T-helper 1 cell (primary cell): ENCODE measurements at regions not wholly inside any gene's neighbourhood (a gene's known extent, or its start where the extent isn't known, plus 50 kb on each side); places are given as distances from the start of the nearest gene placed in this dataset.

Experiments
- DNase-seq, 5 donors: peaks; one replicate each; pipeline ENCODE4 v3.0.0-alpha.2; 2012 to 2020

GRCh38 chr4:145427991-145428390, 53.7 kb upstream of the SMAD1 start:
- no peak for DNase-seq

DNA sequence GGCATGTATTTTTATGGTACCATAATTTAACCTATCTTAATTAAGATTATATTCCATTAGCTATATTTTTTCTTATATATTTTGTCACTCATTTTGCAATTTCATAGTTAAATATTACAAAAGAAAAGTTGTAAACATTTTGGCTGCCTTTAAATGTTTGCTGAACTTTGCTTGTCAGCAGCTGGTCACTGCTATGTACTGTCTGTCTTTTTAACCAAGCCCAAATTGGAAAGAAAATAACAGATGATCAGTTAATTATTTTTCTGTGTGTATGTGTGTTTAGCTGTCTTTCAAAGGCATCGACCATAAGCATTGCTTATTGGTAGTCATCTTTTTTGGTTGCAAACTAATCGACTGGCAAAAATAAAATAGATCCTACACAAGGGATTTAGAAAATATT, 54.4 kb upstream of the SMAD1 start:
- DNase-seq = no peak

GRCh38 chr4:145423017-145423708, 58.5 kb upstream of the SMAD1 start:
- no peak for DNase-seq

DNA sequence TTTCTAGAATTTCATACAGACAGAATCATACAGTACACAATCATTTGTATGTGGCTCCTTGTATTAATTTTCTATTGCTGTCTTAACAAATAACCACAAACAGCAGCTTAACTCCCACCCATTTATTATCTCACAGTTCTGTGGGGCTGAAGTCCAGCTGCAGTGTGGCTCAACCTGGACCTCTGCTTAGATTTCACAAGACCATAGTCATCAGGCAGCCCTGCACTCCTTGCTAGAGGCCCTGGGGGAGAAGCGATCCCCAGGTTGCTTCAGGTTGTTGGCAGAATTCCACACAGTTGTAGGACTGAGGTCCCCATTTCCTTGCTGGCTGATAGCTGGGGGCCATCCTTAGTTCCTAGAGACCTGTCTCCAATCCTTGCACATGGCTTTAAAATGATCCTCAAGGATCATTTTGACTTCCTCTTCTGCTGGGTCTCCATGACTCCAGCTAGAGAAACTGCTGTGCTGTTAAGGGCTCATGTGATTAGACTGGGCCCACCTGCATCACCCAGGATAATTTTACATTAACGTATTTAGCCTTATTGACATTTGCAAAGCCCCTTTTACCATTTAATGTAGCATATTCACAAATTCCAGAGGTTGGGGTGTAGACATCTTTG, 60.9 kb upstream of the SMAD1 start:
- DNase-seq = no peak

- DNase-seq = no peak
Measured at GRCh38 chr4:145418739-145419138, 62.9 kb upstream of the SMAD1 start.

DNA sequence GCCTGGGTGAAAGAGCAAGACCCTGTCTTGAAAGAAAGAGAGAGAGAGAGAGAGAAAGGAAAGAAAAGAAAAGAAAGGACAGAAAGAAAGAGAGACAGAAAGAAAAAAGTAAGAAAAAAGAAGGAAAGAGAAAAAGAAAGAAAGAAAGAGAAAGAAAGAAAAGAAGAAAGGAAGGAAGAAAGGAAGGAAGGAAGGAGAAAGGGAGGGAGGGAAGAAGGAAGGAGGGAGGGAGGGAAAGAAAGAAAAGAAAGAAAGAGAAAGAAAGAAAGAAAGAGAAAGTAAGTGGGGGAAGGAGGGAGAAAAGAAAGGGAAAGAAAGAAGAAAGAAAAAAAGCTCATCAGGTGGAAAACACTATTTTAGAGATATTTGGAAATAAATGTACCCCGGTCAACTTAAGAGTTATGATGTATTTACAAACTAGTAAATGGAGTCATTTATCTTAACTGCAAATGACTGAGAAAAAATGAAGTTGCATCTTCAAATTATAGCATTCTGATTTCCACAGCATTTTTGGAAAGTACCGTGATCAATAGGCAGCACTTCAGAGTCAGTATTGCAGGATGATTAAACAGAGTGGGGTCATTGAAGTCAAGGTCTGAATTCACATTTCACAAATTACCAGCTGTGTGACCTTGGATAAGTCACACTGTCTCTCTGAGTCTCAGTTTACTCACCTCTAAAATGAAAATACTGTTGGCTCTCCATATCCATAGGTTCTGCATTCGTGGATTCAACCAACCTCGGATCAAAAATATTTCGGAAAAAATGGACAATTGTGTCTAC, 64.1 kb upstream of the SMAD1 start:
- DNase-seq = no peak

DNA sequence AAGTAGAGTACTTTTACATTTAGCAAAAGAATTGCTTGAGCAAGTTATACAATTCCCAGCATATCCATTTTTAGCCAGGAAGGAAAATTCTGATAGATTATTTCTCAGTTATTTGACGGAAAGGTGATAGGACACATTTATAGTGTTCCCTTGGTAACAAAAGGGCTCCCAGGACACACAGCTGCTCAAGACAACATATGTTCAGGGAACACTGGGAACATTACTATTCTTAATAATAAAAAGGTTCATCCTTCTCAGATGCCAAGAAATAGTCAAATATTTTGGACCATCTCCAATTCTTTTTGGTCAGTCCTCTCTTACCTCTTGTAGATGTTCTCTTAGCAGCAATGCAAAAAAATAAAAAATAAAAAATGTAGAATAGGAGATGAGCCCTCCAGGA, 66.8 kb upstream of the SMAD1 start:
- DNase-seq = no peak

DNA sequence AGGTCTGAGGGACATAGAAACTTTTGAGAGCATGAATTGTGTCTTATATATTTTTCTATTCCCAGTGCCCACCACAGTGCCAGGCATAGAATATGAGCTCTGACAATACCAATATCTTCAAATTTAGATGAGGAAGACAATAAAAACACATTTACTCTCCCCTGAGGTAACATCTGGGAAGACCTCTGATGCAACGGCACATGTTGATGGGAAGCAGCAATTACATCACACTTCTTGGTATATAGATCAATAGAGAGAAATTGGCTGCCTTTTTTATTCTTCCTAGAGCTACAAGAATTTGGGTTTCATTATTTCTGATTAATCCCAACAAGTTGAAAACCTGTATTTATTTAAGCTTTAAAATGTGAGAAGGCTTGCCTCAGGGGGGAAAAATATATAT, 67.4 kb upstream of the SMAD1 start:
- no peak for DNase-seq

DNA sequence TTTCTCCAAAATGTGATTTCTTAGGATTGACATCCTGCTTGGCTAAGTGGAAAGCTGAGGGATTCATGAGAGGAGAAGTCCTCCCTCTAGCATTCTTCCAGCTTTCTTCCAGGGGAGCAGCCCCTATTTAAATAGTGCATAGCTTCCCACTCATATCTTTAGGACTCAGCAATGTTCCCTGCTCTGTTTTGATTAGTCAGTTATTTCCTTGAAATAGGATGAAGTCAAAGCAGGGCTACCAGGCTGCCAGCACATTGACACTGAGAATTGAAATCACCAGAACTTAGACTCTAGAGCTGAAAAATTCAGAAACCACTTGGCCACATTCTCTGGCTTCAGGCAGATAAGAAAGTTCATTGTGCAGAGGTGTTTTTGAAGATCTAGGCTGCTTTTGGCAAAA, 74.7 kb upstream of the SMAD1 start:
- DNase-seq = no peak

DNA sequence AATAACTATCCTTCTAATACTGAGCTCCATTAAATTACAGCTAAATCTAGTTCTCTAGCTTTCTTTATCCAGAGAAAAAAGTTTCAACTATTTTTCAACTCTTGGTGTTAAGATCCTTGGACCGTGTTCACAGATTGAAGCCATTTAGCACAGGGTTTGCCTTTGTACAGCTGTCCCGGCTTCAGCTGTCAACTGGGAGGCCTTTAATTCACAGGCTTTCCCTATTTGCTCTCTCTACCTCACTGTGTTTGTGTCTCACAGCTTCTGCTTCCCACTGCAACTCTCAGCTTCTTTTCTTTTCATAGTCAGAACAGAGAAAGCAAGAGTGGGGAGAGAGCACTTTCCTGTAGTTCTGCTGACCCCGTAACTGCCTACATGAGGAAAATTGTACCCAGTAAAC, 76.9 kb upstream of the SMAD1 start:
- no peak for DNase-seq

GRCh38 chr4:145396581-145396980, 85.1 kb upstream of the SMAD1 start:
- DNase-seq = no peak

- no peak for DNase-seq
Measured at GRCh38 chr4:145390571-145390970, 91.1 kb upstream of the SMAD1 start.

DNA sequence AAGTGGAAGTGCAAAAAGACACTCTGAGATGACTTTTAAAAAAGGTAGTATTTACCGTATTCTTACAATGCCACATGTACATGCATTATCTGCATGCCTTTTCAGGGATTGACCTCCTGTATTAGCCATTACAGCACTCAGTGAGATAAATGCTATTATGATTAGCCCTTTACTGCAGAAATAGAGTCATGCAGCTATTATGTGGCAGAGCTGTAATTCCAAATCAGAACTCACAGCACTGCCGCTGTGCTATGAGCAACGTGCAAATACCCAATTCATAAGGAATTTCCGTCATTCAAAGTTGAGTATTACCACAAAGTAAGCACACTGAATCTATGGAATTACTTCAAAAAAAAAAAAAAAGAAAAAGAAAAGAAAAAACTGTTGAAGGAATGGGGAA, 92.1 kb upstream of the SMAD1 start:
- no peak for DNase-seq

DNA sequence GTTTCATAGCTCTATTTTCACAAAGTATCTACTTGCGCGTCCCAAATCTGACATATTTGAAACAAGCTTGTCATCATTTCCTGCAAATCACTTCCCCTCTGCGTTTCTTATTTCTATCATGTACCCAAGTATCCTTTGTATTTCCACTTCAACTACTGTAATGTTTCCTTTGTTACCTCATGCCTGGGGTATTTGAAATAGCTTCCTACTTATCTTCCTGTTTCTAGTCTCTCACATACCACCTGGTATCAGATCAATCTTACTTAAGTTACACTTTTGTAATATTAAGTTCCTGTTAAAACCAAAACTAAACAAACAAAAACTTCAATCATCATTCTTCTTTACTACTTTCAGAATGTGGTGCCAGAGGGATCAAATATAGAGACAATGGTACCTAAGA, 93.6 kb upstream of the SMAD1 start:
- DNase-seq = no peak

DNA sequence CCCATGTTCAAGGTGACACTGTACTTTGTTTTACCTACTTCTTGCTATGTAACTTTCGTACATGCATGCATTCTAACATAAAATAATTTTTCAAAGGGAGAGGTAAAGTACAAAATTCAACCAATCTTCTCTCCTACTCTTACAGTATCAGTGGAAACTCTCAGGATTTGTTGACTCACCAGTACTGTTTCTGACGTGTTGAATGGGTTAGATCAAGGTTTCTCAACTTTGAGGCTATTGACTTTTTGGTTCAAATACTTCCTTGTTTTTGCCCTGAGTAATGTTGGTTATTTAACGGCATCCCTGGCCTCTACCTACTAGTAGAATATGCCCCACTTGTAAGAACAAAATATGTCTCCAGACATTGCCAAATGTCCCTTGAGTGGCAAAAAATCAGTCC, 94.6 kb upstream of the SMAD1 start:
- no peak for DNase-seq

DNA sequence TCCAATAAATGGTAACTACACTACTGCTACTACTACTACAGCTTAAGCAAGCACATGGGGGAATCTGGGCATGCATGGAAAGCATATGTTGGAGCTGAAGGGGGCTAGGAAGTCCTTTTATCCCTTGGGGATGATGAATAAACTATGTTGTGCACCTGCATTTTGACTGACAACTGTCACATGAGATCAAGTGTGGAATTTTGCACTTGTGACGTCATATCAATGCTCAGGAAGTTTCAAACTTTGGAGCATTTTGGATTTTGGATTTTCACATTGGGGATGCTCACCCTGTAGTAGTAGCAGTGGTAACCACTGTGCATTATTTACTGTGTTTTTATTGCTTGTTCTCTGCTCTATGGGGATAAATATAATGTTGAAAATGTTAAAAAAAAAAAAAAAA, 100.5 kb upstream of the SMAD1 start:
- no peak for DNase-seq

DNA sequence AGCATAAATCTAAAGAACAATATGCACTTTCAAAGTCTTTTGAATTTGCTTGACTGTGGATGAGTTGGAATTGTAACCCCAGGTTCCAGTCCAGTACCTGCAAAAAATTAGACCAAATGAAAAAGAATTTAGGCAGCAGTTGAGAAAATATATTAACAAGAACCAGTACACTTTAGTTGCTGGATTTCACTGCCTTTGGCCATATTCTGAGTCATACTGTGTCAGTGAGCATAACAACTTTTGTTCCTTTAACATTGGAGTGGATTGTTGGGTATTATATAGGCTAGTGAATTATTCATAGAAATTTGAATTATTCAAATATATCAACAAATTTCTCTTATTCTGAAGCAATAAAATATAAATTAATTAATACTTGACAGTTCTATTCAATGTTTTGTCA, 101.5 kb upstream of the SMAD1 start:
- no peak for DNase-seq

DNA sequence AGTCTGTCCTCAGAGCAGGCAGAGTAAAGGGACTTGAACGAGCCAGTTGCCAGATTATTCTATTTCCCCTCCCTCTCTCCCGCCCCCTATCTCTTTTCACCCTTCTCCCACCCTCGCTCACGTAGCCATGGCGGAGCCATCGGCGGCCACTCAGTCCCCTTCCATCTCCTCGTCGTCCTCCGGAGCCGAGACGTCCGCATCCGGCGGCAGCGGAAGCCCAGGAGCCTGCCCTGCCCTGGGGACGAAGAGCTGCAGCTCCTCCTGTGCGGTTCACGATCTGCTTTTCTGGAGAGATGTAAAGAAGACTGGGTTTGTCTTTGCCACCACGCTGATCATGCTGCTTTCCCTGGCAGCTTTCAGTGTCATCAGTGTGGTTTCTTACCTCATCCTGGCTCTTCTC, 106.2 kb upstream of the SMAD1 start:
- no peak for DNase-seq

DNA sequence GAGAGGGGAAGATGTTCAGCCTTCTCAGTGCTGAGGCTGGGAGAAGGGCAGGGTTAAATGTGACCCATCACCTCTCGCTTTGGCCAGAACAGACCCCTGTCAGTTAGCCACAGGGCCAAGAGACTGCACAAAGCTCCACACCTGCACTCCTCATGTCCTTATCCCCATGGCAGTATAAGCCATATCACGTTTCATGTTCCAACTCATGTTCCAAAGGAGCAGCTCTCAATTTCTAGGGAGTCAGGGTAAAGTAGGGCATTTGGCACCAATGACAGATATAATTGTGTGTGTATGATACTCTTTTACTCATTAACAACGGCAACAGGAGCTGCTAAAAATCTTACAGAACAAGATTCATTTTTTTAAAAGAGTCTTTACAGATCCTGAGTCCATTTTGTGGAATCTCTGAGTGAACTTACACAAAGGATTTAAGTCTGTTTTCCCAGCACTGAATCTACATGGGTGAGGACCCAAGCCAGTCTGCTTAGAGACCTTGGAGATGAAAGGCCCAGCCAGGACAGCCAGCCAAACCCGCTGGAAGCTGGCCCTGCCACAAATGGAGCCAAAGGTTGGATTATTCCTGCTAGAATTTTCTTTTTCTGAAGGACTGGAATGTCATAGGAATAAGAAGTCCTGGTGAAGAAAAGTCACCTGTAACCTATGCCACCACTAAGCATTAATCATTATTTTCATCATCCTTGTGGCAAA, 129.1 kb upstream of the SMAD1 start:
- DNase-seq = no peak

DNA sequence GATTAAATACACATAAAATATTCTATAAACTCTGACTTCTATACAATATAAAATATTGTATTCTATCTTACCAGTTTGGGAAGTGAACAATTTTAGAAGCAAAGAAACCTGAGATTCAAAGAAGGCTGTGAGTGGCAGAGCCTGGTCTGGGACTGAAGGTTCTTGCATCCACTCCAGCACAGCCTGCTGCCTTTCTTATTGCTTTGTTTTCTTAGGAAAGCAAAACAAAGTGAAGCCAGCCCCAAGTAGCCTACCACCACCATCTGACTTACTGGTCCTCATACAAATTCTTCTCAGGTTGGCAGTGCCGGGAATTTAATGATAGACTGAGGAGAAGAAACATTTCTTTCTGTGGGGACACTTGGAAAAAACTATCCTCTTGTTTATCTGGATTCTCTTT, 129.7 kb upstream of the SMAD1 start:
- DNase-seq = no peak

- DNase-seq = no peak
Measured at GRCh38 chr4:145351162-145351561, 130.5 kb upstream of the SMAD1 start.

GRCh38 chr4:145348291-145348690, 133.4 kb upstream of the SMAD1 start:
- DNase-seq = no peak

DNA sequence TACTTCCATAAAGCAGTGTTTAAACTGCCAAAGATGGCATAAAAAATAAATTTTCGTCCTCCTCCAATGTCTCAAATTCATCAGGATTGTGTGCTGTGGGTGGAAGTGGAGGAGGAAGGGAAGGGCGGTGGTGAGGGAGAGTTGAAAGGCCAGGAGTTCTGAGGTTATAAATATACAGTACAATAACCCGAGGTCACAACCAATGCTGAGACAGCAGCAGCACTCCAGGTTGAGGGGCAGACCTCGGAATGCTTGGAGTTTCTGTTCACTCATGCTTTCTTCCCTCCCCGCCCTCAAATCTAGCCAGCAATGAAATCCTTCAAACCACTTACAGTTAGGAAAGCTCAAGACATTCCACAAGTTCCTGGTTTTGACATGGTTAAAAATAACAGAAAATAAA, 134.0 kb upstream of the SMAD1 start:
- no peak for DNase-seq

DNA sequence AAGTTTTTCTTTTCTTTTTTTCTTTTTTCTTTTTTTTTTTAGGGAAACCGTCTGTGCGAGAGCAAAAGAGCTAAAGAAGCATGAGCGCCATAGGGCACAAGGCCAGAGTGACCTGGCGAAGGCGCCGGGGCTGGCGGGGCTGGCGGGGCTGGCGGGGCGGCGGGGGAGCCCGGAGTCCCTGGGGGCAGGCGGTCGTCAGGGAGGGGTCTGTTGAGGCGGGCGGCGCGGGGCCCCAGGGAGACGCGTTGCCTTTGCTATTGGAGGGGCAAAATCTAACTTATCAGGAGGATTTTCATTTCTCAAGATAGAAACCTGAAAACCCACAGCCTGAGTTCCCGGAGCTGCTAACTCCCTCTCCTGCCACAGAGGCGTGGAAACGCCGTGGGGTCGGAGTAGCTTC, 135.6 kb upstream of the SMAD1 start:
- no peak for DNase-seq
